Vagina (tissue), 2 donors: ENCODE measurements at regions not wholly inside any gene's neighbourhood (a gene's known extent, or its start where the extent isn't known, plus 50 kb on each side); places are given as distances from the start of the nearest gene placed in this dataset.

Experiments
- CTCF ChIP-seq, 3 experiments: fragments of 450-650 bp in 2 of 3; fragments of 200-600 bp in 1 of 3; sonication (generic) in 1 of 3; IDR thresholded peaks; one replicate each; pipeline ENCODE4 v1.5.1; 2017 to 2019; ENCODE audit warnings: antibody characterized with exemption in 3 of 3, mild to moderate bottlenecking in 2 of 3, moderate library complexity in 2 of 3
- POLR2A ChIP-seq, 2 donors: fragments of 450-650 bp; IDR thresholded peaks; one replicate each; pipeline ENCODE4 v1.6.1; 2017; ENCODE audit warnings: antibody characterized with exemption in 2 of 2, mild to moderate bottlenecking in 2 of 2, moderate library complexity in 2 of 2
- POLR2AphosphoS5 ChIP-seq, 2 donors: sonication (generic); formaldehyde crosslinking; IDR thresholded peaks; one replicate each; pipeline ENCODE4 v1.9.0; 2017; ENCODE audit warnings: antibody characterized with exemption in 2 of 2, mild to moderate bottlenecking in 2 of 2, low read depth in 1 of 2; ENCODE audit not compliant: insufficient read depth in 1 of 2

- TF ChIP-seq POLR2A (IDR thresholded peaks at IDR 0.05) (no peak), POLR2AphosphoS5 (IDR thresholded peaks at IDR 0.05; ENCODE audit: insufficient read depth in 1 of 2, low read depth in 1 of 2) (no peak), CTCF (IDR thresholded peaks at IDR 0.05) (no peak)
Measured at GRCh38 chrX:7647831-7648230, 195.1 kb upstream of the VCX start.
